ENCODE measurements at regions not wholly inside any gene's neighbourhood (a gene's known extent, or its start where the extent isn't known, plus 50 kb on each side); places are given as distances from the start of the nearest gene placed in this dataset.

GRCh38 chr11:71062199-71062598 is 190.2 kb downstream of the SHANK2 start:
- no peak for DNase-seq (ENCODE audit: low spot score in 2 of 2)
- Mint-ChIP-seq H3K9me3 (no peaks in the 10 kb centered on the region), H3K36me3 (no peaks in the 10 kb centered on the region), H3K27ac (no peak overlapping the region)
- no peak for ATAC-seq

- DNase-seq (ENCODE audit: low spot score in 2 of 2) (no peak), ATAC-seq (no peak)
- H3K36me3 Mint-ChIP-seq, result no peaks in the 10 kb centered on the region
- no peaks in the 10 kb centered on the region for H3K9me3 Mint-ChIP-seq
- no peak overlapping the region for H3K27ac Mint-ChIP-seq
Measured at GRCh38 chr11:71060391-71060791, 192.0 kb downstream of the SHANK2 start.

- no peaks in the 10 kb centered on the region for H3K36me3 Mint-ChIP-seq
- no peak overlapping the region for H3K27ac Mint-ChIP-seq
- no peak for ATAC-seq
- DNase-seq (ENCODE audit: low spot score in 2 of 2), result no peak
- no peaks in the 10 kb centered on the region for H3K9me3 Mint-ChIP-seq
Measured at GRCh38 chr11:71059662-71060061, 192.7 kb downstream of the SHANK2 start.

GRCh38 chr11:71055925-71056324 is 196.5 kb downstream of the SHANK2 start:
- no peak for DNase-seq (ENCODE audit: low spot score in 2 of 2)
- Mint-ChIP-seq H3K36me3 (no peaks in the 10 kb centered on the region), H3K9me3 (no peaks in the 10 kb centered on the region), H3K27ac (no peak overlapping the region)
- no peak for ATAC-seq
